Coronary artery (tissue), 2 donors: ENCODE measurements at regions not wholly inside any gene's neighbourhood (a gene's known extent, or its start where the extent isn't known, plus 50 kb on each side); places are given as distances from the start of the nearest gene placed in this dataset.
A peak's percentile ranks its signal among the peaks of the same experiment; 100 is the strongest.
"Not testable (repeated sequence)": the region's sequence is repeated elsewhere in the genome, so short reads cannot be mapped to it uniquely, and the experiment has no call there.

Experiments
- DNase-seq: peaks from one replicate; pipeline ENCODE4 v3.0.0-alpha.2; 2017; ENCODE audit warnings: low spot score
- H3K27ac ChIP-seq, 2 donors: fragments of 200-600 bp; sonication (generic); one replicate each; pipeline ENCODE4 v1.5.1; 2016 to 2019
- H3K4me3 ChIP-seq: fragments of 200-600 bp; sonication (generic); 2 replicates; pipeline ENCODE4 v1.5.1; 2016; ENCODE audit warnings: mild to moderate bottlenecking, moderate library complexity
- CTCF ChIP-seq: fragments of 200-600 bp; sonication (generic); IDR thresholded peaks from one replicate; pipeline ENCODE4 v1.5.1; 2019; ENCODE audit warnings: antibody characterized with exemption

GRCh38 chr9:18297056-18297841, 176.7 kb upstream of the ADAMTSL1 start:
- peak overlapping the region; percentile 43 for H3K4me3 ChIP-seq
- no peak overlapping the region for H3K27ac ChIP-seq
- no peak for TF ChIP-seq CTCF
- no peak for DNase-seq

GRCh38 chr9:18299449-18299848, 174.5 kb upstream of the ADAMTSL1 start:
- no peak for DNase-seq
- no peak overlapping the region for H3K4me3 ChIP-seq
- no peak for TF ChIP-seq CTCF
- H3K27ac ChIP-seq, result no peak overlapping the region

GRCh38 chr9:18305167-18305806, 168.7 kb upstream of the ADAMTSL1 start:
- DNase-seq, H3K27ac ChIP-seq, H3K4me3 ChIP-seq: not testable (repeated sequence)

GRCh38 chr9:18314316-18314715, 159.6 kb upstream of the ADAMTSL1 start:
- DNase-seq, result no peak
- Histone ChIP-seq H3K4me3 (no peak overlapping the region), H3K27ac (no peak overlapping the region)
- TF ChIP-seq CTCF, result no peak

- Histone ChIP-seq H3K4me3 (no peak overlapping the region), H3K27ac (no peak overlapping the region)
- DNase-seq, result no peak
- no peak for TF ChIP-seq CTCF
These were observed 156.1 kb upstream of the ADAMTSL1 start for GRCh38 chr9:18317896-18318295.

- no peak for DNase-seq
- Histone ChIP-seq H3K27ac (no peak overlapping the region), H3K4me3 (no peak overlapping the region)
- TF ChIP-seq CTCF, result no peak
These were observed 154.0 kb upstream of the ADAMTSL1 start for GRCh38 chr9:18319918-18320445.

GRCh38 chr9:18324928-18325745, 148.8 kb upstream of the ADAMTSL1 start:
- Histone ChIP-seq H3K4me3 (no peak overlapping the region), H3K27ac (no peak overlapping the region)
- DNase-seq, result no peak
- no peak for TF ChIP-seq CTCF

- not testable (repeated sequence) for H3K4me3 ChIP-seq, DNase-seq, H3K27ac ChIP-seq
These were observed 148.3 kb upstream of the ADAMTSL1 start for GRCh38 chr9:18325746-18326011.
